GM19238 (cell line): ENCODE measurements at regions not wholly inside any gene's neighbourhood (a gene's known extent, or its start where the extent isn't known, plus 50 kb on each side); places are given as distances from the start of the nearest gene placed in this dataset.

Source experiments
- DNase-seq: peaks from one replicate; pipeline ENCODE4 v3.0.0; 2011; ENCODE audit warnings: low spot score; ENCODE audit not compliant: insufficient read length

GRCh38 chr4:183763990-183764754, 105.1 kb downstream of the TRAPPC11 start:
- no peak for DNase-seq

- no peak for DNase-seq
Measured at GRCh38 chr4:183765251-183765911, 106.3 kb downstream of the TRAPPC11 start.

GRCh38 chr4:183766140-183766539, 107.0 kb downstream of the TRAPPC11 start:
- DNase-seq, result no peak

- DNase-seq, result no peak
Measured at GRCh38 chr4:183770906-183771305, 111.8 kb downstream of the TRAPPC11 start.

GRCh38 chr4:183772361-183772760, 113.3 kb downstream of the TRAPPC11 start:
- DNase-seq, result no peak

- no peak for DNase-seq
Measured at GRCh38 chr4:183773790-183774189, 114.7 kb downstream of the TRAPPC11 start.

- no peak for DNase-seq
Measured at GRCh38 chr4:183783306-183783705, 121.8 kb upstream of the STOX2 start.

- DNase-seq, result no peak
Measured at GRCh38 chr4:183783991-183784553, 121.0 kb upstream of the STOX2 start.

- DNase-seq, result no peak
Measured at GRCh38 chr4:183788308-183788905, 116.7 kb upstream of the STOX2 start.

GRCh38 chr4:183789657-183790056, 115.5 kb upstream of the STOX2 start:
- DNase-seq, result no peak

GRCh38 chr4:183790661-183791060, 114.4 kb upstream of the STOX2 start:
- no peak for DNase-seq

- no peak for DNase-seq
Measured at GRCh38 chr4:183797011-183797444, 108.1 kb upstream of the STOX2 start.

- DNase-seq, result no peak
Measured at GRCh38 chr4:183797445-183798300, 107.4 kb upstream of the STOX2 start.

GRCh38 chr4:183798301-183799253, 106.5 kb upstream of the STOX2 start:
- no peak for DNase-seq

- no peak for DNase-seq
Measured at GRCh38 chr4:183801457-183802165, 103.5 kb upstream of the STOX2 start.

- DNase-seq, result no peak
Measured at GRCh38 chr4:183806341-183806740, 98.8 kb upstream of the STOX2 start.

GRCh38 chr4:183807420-183808096, 97.5 kb upstream of the STOX2 start:
- DNase-seq, result no peak

GRCh38 chr4:183808097-183808456, 97.0 kb upstream of the STOX2 start:
- DNase-seq, result no peak

- DNase-seq, result no peak
Measured at GRCh38 chr4:183812567-183812966, 92.5 kb upstream of the STOX2 start.
